Activated gamma-delta T cell treated with anti-CD3 and anti-CD28 coated beads, Interleukin-2, amount 50 U/mL, for 16 hours (primary cell): ENCODE measurements at regions not wholly inside any gene's neighbourhood (a gene's known extent, or its start where the extent isn't known, plus 50 kb on each side); places are given as distances from the start of the nearest gene placed in this dataset.
"Not testable (repeated sequence)": the region's sequence is repeated elsewhere in the genome, so short reads cannot be mapped to it uniquely, and the experiment has no call there.

Source experiments
- DNase-seq: peaks from one replicate; pipeline ENCODE4 v3.0.0-alpha.2; 2020; ENCODE audit warnings: low read depth

GRCh38 chr2:237196866-237197618, 111.4 kb downstream of the COPS8 start:
- DNase-seq = no peak

- DNase-seq = no peak
Measured at GRCh38 chr2:237198164-237198855, 112.6 kb downstream of the COPS8 start.

- DNase-seq = no peak
Measured at GRCh38 chr2:237199082-237199481, 113.4 kb downstream of the COPS8 start.

- no peak for DNase-seq
Measured at GRCh38 chr2:237199577-237199976, 113.9 kb downstream of the COPS8 start.

GRCh38 chr2:237200462-237200861, 114.8 kb downstream of the COPS8 start:
- DNase-seq = no peak

GRCh38 chr2:237201461-237202287, 116.0 kb downstream of the COPS8 start:
- no peak for DNase-seq

GRCh38 chr2:237202288-237203030, 116.8 kb downstream of the COPS8 start:
- no peak for DNase-seq

GRCh38 chr2:237205043-237205541, 119.4 kb downstream of the COPS8 start:
- no peak for DNase-seq

GRCh38 chr2:237205561-237205971, 119.9 kb downstream of the COPS8 start:
- DNase-seq = no peak

GRCh38 chr2:237207646-237208045, 122.0 kb downstream of the COPS8 start:
- DNase-seq = no peak

- DNase-seq = no peak
Measured at GRCh38 chr2:237208373-237209260, 122.9 kb downstream of the COPS8 start.

GRCh38 chr2:237209885-237210284, 124.2 kb downstream of the COPS8 start:
- DNase-seq = no peak

- DNase-seq = no peak
Measured at GRCh38 chr2:237210297-237210696, 124.6 kb downstream of the COPS8 start.

GRCh38 chr2:237210763-237211162, 125.1 kb downstream of the COPS8 start:
- DNase-seq = no peak

GRCh38 chr2:237212356-237213279, 126.9 kb downstream of the COPS8 start:
- not testable (repeated sequence) for DNase-seq

GRCh38 chr2:237213315-237214022, 127.8 kb downstream of the COPS8 start:
- DNase-seq = no peak

- no peak for DNase-seq
Measured at GRCh38 chr2:237214030-237214675, 128.5 kb downstream of the COPS8 start.

GRCh38 chr2:237214963-237215362, 129.3 kb downstream of the COPS8 start:
- DNase-seq = no peak
